ENCODE measurements at regions not wholly inside any gene's neighbourhood (a gene's known extent, or its start where the extent isn't known, plus 50 kb on each side); places are given as distances from the start of the nearest gene placed in this dataset.
A peak's percentile ranks its signal among the peaks of the same experiment; 100 is the strongest.

DNA sequence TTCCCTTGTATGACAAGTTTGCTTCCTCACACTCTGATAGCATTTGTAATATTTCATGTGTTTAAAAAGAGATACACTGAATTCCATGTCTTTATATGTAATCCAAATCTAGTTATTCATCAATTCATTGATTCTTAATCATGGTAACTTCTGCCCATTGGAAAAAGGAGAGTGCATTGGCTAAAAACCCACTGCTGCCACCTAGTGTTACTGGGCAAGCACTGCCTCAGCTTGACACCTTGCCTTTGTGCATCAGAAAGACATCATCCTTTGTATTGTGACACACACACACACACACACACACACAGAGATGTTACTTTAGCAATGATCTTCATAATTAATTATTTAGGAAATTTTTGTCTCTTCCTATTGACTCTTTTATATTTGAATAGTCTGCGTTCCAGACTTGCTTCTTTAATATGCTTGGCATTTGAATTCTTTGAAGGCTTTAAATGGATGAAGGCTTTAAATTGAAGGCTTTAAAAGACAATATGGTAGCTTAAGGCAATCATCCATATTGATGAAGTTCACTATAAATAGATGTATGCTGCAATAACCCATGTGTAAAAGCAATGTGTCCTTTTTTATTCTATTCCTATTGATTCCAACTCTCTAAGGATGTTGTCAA lies 414.2 kb upstream of the CHST9 start:
- no peak overlapping the region for H3K4me3 ChIP-seq (ENCODE audit: insufficient read depth, low read depth, low read length)
- no peak overlapping the region for H4K91ac ChIP-seq (ENCODE audit: insufficient read depth, low read depth, low read length)
- ATAC-seq (ENCODE audit: low read depth) (peak; percentile 65), DNase-seq (peak; percentile 28)
- no peak overlapping the region for H2AK9ac ChIP-seq (replicated peaks; ENCODE audit: low read depth, low read length, poor library complexity)
- no peaks in the 10 kb centered on the region for H3K9me1 ChIP-seq (ENCODE audit: insufficient read depth, low read length)
- H2BK20ac ChIP-seq (ENCODE audit: low read depth, low read length): no peak overlapping the region
- no peaks in the 10 kb centered on the region for H3K27me3 ChIP-seq (ENCODE audit: control insufficient read depth, insufficient read depth, low read length)
- H4K5ac ChIP-seq (ENCODE audit: low read depth, low read length): no peak overlapping the region
- no peak overlapping the region for H3K27ac ChIP-seq (ENCODE audit: insufficient read depth, low read length)
- H3K14ac ChIP-seq (replicated peaks; ENCODE audit: low read depth, low read length): no peak overlapping the region
- H3K4me2 ChIP-seq (ENCODE audit: low read depth, low read length): no peak overlapping the region
- H3K56ac ChIP-seq (ENCODE audit: extremely low read depth, insufficient read depth, low read length): no peak overlapping the region
- no peak overlapping the region for H2BK120ac ChIP-seq (ENCODE audit: low read depth, low read length)
- no peak overlapping the region for H3K9ac ChIP-seq (ENCODE audit: low read depth, low read length)
- dilution Hi-C loops (cut with HindIII; ENCODE audit: low sequenced_read_pairs, unreplicated experiment) (no loop called here), in situ Hi-C loops (cut with MboI; ENCODE audit: low sequenced_read_pairs) (loop anchor here (10.0 kb wide), 1 partner anchor 1295 kb away; no protein-coding TSS in a partner anchor), intact Hi-C loops (cut with micrococcal nuclease) (loop anchor here (2.0 to 10.0 kb wide), 2 partner anchors 581 to 1195 kb away; no protein-coding TSS in a partner anchor)
- CTCF ChIA-PET: interaction anchor here (0.7 to 1.4 kb wide), 5 partner anchors 13 to 1291 kb away, joined by 3 to 5 read pairs (median 3); no protein-coding TSS in a partner anchor
- H2BK5ac ChIP-seq (ENCODE audit: low read depth, low read length, poor library complexity, severe bottlenecking): no peak overlapping the region
- H3K23ac ChIP-seq (ENCODE audit: low read depth, low read length): no peak overlapping the region
- H3K4ac ChIP-seq (ENCODE audit: low read depth, low read length): no peak overlapping the region
- no peak overlapping the region for H4K8ac ChIP-seq (ENCODE audit: low read depth in 2 of 2, low read length in 2 of 2)
- H3K36me3 ChIP-seq (ENCODE audit: control insufficient read depth, insufficient read depth, low read length): no peaks in the 10 kb centered on the region
- POLR2A ChIA-PET (ENCODE audit: unreplicated experiment): no interaction called here
- BruUV-seq (replicated peaks): no TSS peak
- H3K18ac ChIP-seq (ENCODE audit: low read depth, low read length): no peak overlapping the region
- no peaks in the 10 kb centered on the region for H3K9me3 ChIP-seq (ENCODE audit: control insufficient read depth, insufficient read depth, low read length)
- no peaks in the 10 kb centered on the region for H3K4me1 ChIP-seq (ENCODE audit: control insufficient read depth, insufficient read depth, low read length)
- peak; percentile 74 for TF ChIP-seq CTCF (conservative IDR thresholded peaks at IDR 0.05; ENCODE audit: low read depth, low read length)
- TF ChIP-seq CEBPB (IDR thresholded peaks at IDR 0.05; ENCODE audit: low read depth, low read length): no peak
- no peak for TF ChIP-seq MAFK (IDR thresholded peaks at IDR 0.05; ENCODE audit: low read depth, low read length)
- TF ChIP-seq RAD21 (IDR thresholded peaks at IDR 0.05; ENCODE audit: low read length): peak; percentile 56
- no peak for TF ChIP-seq USF2 (IDR thresholded peaks at IDR 0.05; ENCODE audit: low read depth, low read length)
- TF ChIP-seq SMC3 (IDR thresholded peaks at IDR 0.05; ENCODE audit: low read depth, low read length): peak; percentile 50
- no CpG with 5 or more reads among the region's 1 CpG for WGBS, 2 experiments (ENCODE audit: extremely low coverage in 2 of 2, insufficient read length in 1 of 2)
- no peak overlapping the region for H2AFZ ChIP-seq (replicated peaks; ENCODE audit: low read length, poor library complexity)
- no peak overlapping the region for H2BK15ac ChIP-seq (ENCODE audit: low read depth, low read length)
- no peak overlapping the region for H2AK5ac ChIP-seq (ENCODE audit: low read depth, low read length)
- H3K79me1 ChIP-seq (ENCODE audit: low read depth in 1 of 2, low read length in 2 of 2): no peaks in the 10 kb centered on the region
- H4K20me1 ChIP-seq (ENCODE audit: insufficient read depth, low read length): no peaks in the 10 kb centered on the region
